Activated CD4-positive, alpha-beta T cell treated with anti-CD3 and anti-CD28 coated beads for 36 hours (primary cell): ENCODE measurements at regions not wholly inside any gene's neighbourhood (a gene's known extent, or its start where the extent isn't known, plus 50 kb on each side); places are given as distances from the start of the nearest gene placed in this dataset.

ENCODE experiments used
- ATAC-seq: fragments of 200-7000 bp; cut with Tn5 transposase; one replicate; pipeline ENCODE4 v1.10.0; 2021; ENCODE audit warnings: mild to moderate bottlenecking, moderate library complexity
- CTCF ChIA-PET: fragments of 350-600 bp; sonication (Branson Sonifier 250); formaldehyde crosslinking; loops from one replicate; lab custom pipeline; 2021; ENCODE audit warnings: antibody characterized with exemption; lab: Charles Lee
- POLR2A ChIA-PET: fragments of 350-600 bp; sonication (Branson Sonifier 250); formaldehyde crosslinking; loops from one replicate; lab custom pipeline; 2021; ENCODE audit warnings: antibody characterized with exemption, inconsistent platforms; lab: Charles Lee
- DNase-seq: peaks from one replicate; pipeline ENCODE4 v3.0.0-alpha.2; 2020
- H3K27ac Mint-ChIP-seq: one replicate; pipeline ENCODE4 v1.8.0; 2021; ENCODE audit warnings: mixed read lengths
- H3K27me3 Mint-ChIP-seq: one replicate; pipeline ENCODE4 v1.8.0; 2021; ENCODE audit warnings: mixed read lengths
- H3K36me3 Mint-ChIP-seq: one replicate; pipeline ENCODE4 v1.8.0; 2021; ENCODE audit warnings: low read depth, mixed read lengths
- H3K4me1 Mint-ChIP-seq: one replicate; pipeline ENCODE4 v1.8.0; 2021; ENCODE audit warnings: mixed read lengths
- H3K4me3 Mint-ChIP-seq: one replicate; pipeline ENCODE4 v1.8.0; 2021; ENCODE audit warnings: mild to moderate bottlenecking, moderate library complexity, mixed read lengths
- H3K9me3 Mint-ChIP-seq: one replicate; pipeline ENCODE4 v1.8.0; 2021; ENCODE audit warnings: low read depth, mixed read lengths
- intact Hi-C, 2 experiments: fragments of 100-400 bp; cut with DNase I in 1 of 2; cut with micrococcal nuclease in 1 of 2; formaldehyde crosslinking; loops; one replicate each; pipeline versions ENCODE4 v1.14.2 to v1.15.1; 2022 to 2024; cut with DNase I, micrococcal nuclease

- CTCF ChIA-PET = interaction anchor here (1.0 kb wide), 1 partner anchor 9 kb away, joined by 3 read pairs; no protein-coding TSS in a partner anchor
- no peaks in the 10 kb centered on the region for H3K36me3 Mint-ChIP-seq
- no peak overlapping the region for H3K4me3 Mint-ChIP-seq
- ATAC-seq (no peak), DNase-seq (no peak)
- POLR2A ChIA-PET = no interaction called here
- peaks cover 15% of the 10 kb centered on the region for H3K27me3 Mint-ChIP-seq
- intact Hi-C loops = no loop called here
- no peaks in the 10 kb centered on the region for H3K4me1 Mint-ChIP-seq
- H3K9me3 Mint-ChIP-seq = no peaks in the 10 kb centered on the region
- no peak overlapping the region for H3K27ac Mint-ChIP-seq
These were observed 367.3 kb downstream of the DUSP6 start for GRCh38 chr12:88985011-88985410.

GRCh38 chr12:88982694-88983093, 369.6 kb downstream of the DUSP6 start:
- intact Hi-C loops = no loop called here
- ChIA-PET POLR2A (no interaction called here), CTCF (no interaction called here)
- no peak overlapping the region for H3K27ac Mint-ChIP-seq
- ATAC-seq (no peak), DNase-seq (no peak)
- peaks cover 18% of the 10 kb centered on the region for H3K27me3 Mint-ChIP-seq
- no peaks in the 10 kb centered on the region for H3K4me1 Mint-ChIP-seq
- no peak overlapping the region for H3K4me3 Mint-ChIP-seq
- no peaks in the 10 kb centered on the region for H3K36me3 Mint-ChIP-seq
- H3K9me3 Mint-ChIP-seq = no peaks in the 10 kb centered on the region

DNA sequence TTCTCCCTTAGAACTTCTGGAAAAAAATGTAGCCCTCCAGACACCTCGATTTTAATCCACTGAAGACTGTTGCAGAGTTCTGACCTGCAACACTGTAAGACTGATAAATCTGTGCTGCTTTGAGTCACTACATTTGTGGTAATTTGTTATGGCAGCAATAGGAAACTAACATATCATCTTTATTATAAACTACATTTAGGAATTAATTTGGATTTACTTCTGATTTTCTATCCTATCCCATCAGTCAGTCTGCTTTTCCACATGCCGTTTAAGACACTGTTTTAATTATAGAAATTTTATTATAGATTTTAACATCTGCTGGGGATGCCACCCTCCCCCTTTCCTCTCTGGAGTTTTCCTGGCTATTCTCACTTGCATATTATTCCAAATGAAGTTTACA, 375.2 kb downstream of the DUSP6 start:
- ATAC-seq (no peak), DNase-seq (no peak)
- intact Hi-C loops = no loop called here
- H3K36me3 Mint-ChIP-seq = no peaks in the 10 kb centered on the region
- H3K27me3 Mint-ChIP-seq = peaks cover 8% of the 10 kb centered on the region
- H3K9me3 Mint-ChIP-seq = no peaks in the 10 kb centered on the region
- POLR2A ChIA-PET = no interaction called here
- CTCF ChIA-PET = no interaction called here
- no peak overlapping the region for H3K27ac Mint-ChIP-seq
- H3K4me1 Mint-ChIP-seq = no peaks in the 10 kb centered on the region
- no peak overlapping the region for H3K4me3 Mint-ChIP-seq

DNA sequence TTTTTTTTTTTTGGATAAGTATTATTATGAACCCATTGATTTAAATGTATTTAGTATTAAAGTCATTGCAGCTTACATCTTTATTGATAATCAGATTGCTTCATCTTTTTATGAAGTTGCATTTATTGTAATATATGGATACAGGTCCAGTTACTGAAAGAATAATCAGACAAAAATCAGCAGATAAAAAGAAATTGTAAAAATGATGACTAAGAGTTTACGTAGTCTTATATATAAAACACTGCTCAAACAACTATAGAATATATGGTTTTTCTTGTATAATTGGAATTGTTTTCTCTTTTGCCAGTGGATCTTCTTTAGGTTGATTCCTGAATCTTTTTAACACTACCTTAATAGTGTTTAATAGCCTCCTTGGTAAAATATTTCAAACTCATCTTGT, 378.3 kb downstream of the DUSP6 start:
- DNase-seq (no peak), ATAC-seq (no peak)
- H3K4me1 Mint-ChIP-seq = no peaks in the 10 kb centered on the region
- ChIA-PET CTCF (no interaction called here), POLR2A (no interaction called here)
- H3K36me3 Mint-ChIP-seq = no peaks in the 10 kb centered on the region
- peaks cover 4% of the 10 kb centered on the region for H3K27me3 Mint-ChIP-seq
- H3K9me3 Mint-ChIP-seq = no peaks in the 10 kb centered on the region
- intact Hi-C loops = no loop called here
- no peak overlapping the region for H3K4me3 Mint-ChIP-seq
- H3K27ac Mint-ChIP-seq = no peak overlapping the region

DNA sequence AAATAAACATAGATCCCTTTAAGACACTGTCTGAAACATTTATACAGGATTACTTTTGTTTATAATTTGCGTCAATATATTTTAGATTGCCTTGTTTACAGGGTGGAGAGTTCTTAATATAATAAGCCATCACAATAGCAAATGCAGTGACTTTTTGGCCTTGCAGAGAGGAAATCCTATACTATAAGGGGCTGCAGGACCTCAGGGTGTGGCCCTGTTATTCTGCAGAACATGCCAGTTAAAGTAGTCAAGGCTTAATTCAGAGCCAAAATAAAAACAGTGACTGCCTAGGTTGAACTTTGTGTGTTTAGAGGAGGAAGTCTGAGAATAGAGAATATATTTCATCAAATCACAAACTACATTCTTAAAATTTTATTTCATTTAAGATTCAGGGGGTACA, 381.6 kb downstream of the DUSP6 start:
- Mint-ChIP-seq H3K4me3 (no peak overlapping the region), H3K36me3 (no peaks in the 10 kb centered on the region), H3K9me3 (no peaks in the 10 kb centered on the region), H3K27ac (no peak overlapping the region), H3K4me1 (no peaks in the 10 kb centered on the region), H3K27me3 (no peaks in the 10 kb centered on the region)
- DNase-seq = no peak
- intact Hi-C loops = no loop called here
- no peak for ATAC-seq
- ChIA-PET CTCF (interaction anchor here (0.6 kb wide), 1 partner anchor 778 kb away, joined by 3 read pairs; no protein-coding TSS in a partner anchor), POLR2A (no interaction called here)

DNA sequence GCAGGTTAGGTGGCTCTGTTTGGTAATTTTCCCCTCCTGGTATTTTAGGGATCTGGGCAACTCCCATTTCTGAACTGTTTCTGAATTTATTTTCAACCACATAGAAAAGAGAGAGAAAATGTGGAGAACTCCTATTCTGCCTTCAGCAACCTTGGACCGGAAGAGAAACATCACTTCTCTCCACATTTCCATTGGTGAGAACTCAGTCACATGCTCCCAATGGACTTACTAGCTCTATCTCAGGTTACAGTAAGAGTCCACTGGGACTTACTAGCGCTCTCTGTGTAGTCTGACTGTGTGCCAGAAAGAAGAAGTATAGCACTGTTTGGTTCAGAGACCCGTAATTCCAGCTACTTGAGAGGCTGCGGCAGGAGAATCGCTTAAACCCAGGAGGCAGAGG, 383.2 kb downstream of the DUSP6 start:
- ChIA-PET CTCF (interaction anchor here (0.6 to 0.7 kb wide), 2 partner anchors 25 to 48 kb away, joined by 3 read pairs; no protein-coding TSS in a partner anchor), POLR2A (no interaction called here)
- intact Hi-C loops = no loop called here
- Mint-ChIP-seq H3K36me3 (no peaks in the 10 kb centered on the region), H3K27me3 (peaks cover 4% of the 10 kb centered on the region), H3K4me3 (no peak overlapping the region), H3K9me3 (no peaks in the 10 kb centered on the region), H3K4me1 (no peaks in the 10 kb centered on the region), H3K27ac (no peak overlapping the region)
- no peak for ATAC-seq
- DNase-seq = no peak

DNA sequence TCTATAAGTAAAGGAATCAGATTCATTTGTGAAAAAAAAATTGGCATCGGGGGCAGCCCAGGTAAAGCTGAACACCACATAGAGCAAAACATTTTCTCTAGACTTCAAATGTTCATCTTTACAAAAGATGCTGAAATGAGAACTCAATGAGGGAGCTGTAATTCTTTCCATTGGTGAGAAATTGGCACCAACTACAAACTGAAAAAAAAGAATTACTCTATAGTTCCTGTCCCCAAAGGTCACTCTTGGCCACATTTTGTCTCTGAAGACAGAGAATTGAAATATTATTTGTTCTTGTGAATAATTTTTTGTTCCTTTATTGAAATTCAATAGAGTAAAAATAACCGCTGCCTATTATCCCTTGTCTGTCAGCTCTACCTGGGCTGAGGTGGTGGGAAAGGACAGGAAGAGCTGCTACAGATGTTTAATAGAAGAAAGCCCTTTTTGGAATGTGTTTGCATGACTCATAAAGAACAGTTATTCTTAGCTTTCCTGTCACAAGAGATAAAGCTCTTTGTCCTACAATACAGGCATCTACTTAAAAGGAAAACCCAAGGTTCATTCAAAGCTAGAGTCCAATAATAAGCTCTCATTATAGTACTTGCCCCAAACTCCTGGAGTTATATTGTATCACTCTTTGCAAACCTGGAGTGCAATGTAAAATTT, 380.1 kb upstream of the KITLG start:
- intact Hi-C loops = no loop called here
- ATAC-seq (no peak), DNase-seq (no peak)
- Mint-ChIP-seq H3K27me3 (peaks cover 5% of the 10 kb centered on the region), H3K36me3 (no peaks in the 10 kb centered on the region), H3K9me3 (no peaks in the 10 kb centered on the region), H3K4me1 (no peaks in the 10 kb centered on the region), H3K4me3 (no peak overlapping the region), H3K27ac (no peak overlapping the region)
- ChIA-PET POLR2A (no interaction called here), CTCF (interaction anchor here (0.6 to 1.6 kb wide), 5 partner anchors 9 to 587 kb away, joined by 3 to 4 read pairs (median 3); no protein-coding TSS in a partner anchor)

DNA sequence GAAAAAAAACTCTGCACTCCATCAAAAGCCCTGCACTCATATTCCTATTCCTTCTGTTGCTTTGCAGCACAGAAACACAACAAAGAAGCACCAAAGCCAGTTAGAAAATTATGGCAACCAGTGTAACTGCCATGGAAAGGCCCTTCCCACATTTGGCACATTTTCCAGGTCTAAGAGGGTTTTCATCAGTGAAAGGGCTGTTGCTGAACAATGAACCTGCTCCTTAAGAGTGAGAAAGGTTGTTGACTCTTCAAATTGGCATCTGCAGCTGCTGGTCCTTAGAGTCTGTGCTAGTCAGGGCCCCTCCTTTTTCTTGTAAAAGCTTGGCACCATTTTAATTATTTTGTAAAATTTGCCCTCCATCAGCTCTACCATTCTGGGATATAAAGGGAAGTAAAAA, 378.7 kb upstream of the KITLG start:
- H3K27me3 Mint-ChIP-seq = peaks cover 3% of the 10 kb centered on the region
- DNase-seq (no peak), ATAC-seq (no peak)
- ChIA-PET POLR2A (no interaction called here), CTCF (interaction anchor here (1.3 to 1.4 kb wide), 2 partner anchors 13 kb away, joined by 3 to 4 read pairs; no protein-coding TSS in a partner anchor)
- H3K4me1 Mint-ChIP-seq = no peaks in the 10 kb centered on the region
- no peak overlapping the region for H3K27ac Mint-ChIP-seq
- H3K36me3 Mint-ChIP-seq = no peaks in the 10 kb centered on the region
- no peak overlapping the region for H3K4me3 Mint-ChIP-seq
- H3K9me3 Mint-ChIP-seq = no peaks in the 10 kb centered on the region
- intact Hi-C loops = no loop called here

DNA sequence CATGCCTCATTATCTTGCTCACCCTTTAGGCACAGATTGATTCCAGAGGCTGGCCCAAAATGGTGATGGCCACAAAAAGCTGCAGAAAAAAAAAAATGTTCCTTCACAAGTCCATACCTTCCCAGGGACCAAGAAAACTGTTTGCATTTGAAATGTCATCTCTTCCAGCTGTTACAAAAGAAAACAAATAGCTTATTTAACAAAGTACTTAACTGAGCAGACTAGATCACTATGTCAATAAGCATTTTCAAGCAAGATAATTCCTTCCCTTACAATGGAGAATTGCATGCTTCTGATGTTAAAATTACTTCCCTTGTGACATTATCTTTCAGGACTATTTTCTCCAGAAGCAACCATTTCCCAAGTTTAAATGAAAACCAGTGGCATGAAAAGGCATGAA, 377.9 kb upstream of the KITLG start:
- DNase-seq (no peak), ATAC-seq (no peak)
- POLR2A ChIA-PET = no interaction called here
- no peak overlapping the region for H3K4me3 Mint-ChIP-seq
- no peaks in the 10 kb centered on the region for H3K4me1 Mint-ChIP-seq
- intact Hi-C loops = no loop called here
- CTCF ChIA-PET = interaction anchor here (1.3 to 1.4 kb wide), 2 partner anchors 12 to 13 kb away, joined by 3 to 4 read pairs; no protein-coding TSS in a partner anchor
- peaks cover 5% of the 10 kb centered on the region for H3K27me3 Mint-ChIP-seq
- H3K9me3 Mint-ChIP-seq = no peaks in the 10 kb centered on the region
- no peak overlapping the region for H3K27ac Mint-ChIP-seq
- no peaks in the 10 kb centered on the region for H3K36me3 Mint-ChIP-seq

DNA sequence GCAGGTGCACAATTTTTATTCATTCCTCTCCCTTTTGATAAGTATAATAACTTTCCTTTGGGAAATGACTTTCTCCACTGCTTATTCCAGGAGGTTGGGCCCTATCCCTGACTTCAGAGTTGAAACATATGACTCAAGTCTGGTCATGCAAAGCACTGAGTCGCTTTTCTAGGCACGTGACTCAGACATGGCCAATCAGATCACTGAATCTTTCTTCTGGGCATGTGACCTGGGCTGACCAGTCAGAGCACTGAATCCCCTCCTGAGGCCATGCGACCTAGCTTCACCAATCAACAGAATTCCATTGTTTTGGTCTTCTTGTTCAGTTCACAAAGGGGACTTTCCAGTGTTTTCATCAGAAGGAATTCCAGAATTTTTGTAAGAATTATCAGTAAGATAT, 377.1 kb upstream of the KITLG start:
- CTCF ChIA-PET = interaction anchor here (0.6 kb wide), 1 partner anchor 29 kb away, joined by 3 read pairs; no protein-coding TSS in a partner anchor
- intact Hi-C loops = no loop called here
- Mint-ChIP-seq H3K4me1 (no peaks in the 10 kb centered on the region), H3K9me3 (no peaks in the 10 kb centered on the region), H3K36me3 (no peaks in the 10 kb centered on the region), H3K4me3 (no peak overlapping the region), H3K27ac (no peak overlapping the region), H3K27me3 (peaks cover 5% of the 10 kb centered on the region)
- DNase-seq (peak; percentile 5), ATAC-seq (peak; percentile 55)
- POLR2A ChIA-PET = no interaction called here

DNA sequence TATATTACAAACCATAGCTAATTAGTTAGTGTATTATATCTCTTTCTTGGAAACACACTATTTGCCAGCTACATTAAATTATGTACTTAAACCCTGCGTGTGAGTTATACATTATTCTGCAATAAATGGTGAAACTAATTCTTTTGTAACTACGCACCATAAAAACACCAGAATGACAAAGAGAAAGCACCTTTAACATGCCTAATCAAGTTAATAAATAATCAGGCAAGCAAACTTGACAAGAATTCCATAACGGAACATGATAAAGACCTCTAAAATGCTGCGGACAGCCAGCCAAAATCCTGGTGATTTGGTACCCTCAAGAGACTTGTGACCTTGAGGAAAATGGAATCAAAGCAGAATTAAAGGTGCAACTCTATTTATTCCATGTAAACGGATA, 375.3 kb upstream of the KITLG start:
- H3K27ac Mint-ChIP-seq = no peak overlapping the region
- no peaks in the 10 kb centered on the region for H3K36me3 Mint-ChIP-seq
- intact Hi-C loops = no loop called here
- CTCF ChIA-PET = no interaction called here
- H3K9me3 Mint-ChIP-seq = no peaks in the 10 kb centered on the region
- H3K4me1 Mint-ChIP-seq = no peaks in the 10 kb centered on the region
- H3K4me3 Mint-ChIP-seq = no peak overlapping the region
- POLR2A ChIA-PET = no interaction called here
- H3K27me3 Mint-ChIP-seq = peaks cover 4% of the 10 kb centered on the region
- ATAC-seq (no peak), DNase-seq (no peak)

GRCh38 chr12:88953029-88953586, 372.8 kb upstream of the KITLG start:
- H3K4me3 Mint-ChIP-seq = no peak overlapping the region
- ATAC-seq = no peak
- ChIA-PET CTCF (interaction anchor here (0.6 kb wide), 1 partner anchor 103 kb away, joined by 3 read pairs; no protein-coding TSS in a partner anchor), POLR2A (no interaction called here)
- H3K36me3 Mint-ChIP-seq = no peaks in the 10 kb centered on the region
- no peaks in the 10 kb centered on the region for H3K4me1 Mint-ChIP-seq
- peaks cover 6% of the 10 kb centered on the region for H3K27me3 Mint-ChIP-seq
- H3K27ac Mint-ChIP-seq = no peak overlapping the region
- intact Hi-C loops = no loop called here
- no peak for DNase-seq
- peaks cover 1% of the 10 kb centered on the region for H3K9me3 Mint-ChIP-seq
